Skin of body (tissue), 1 donor: ENCODE measurements at regions not wholly inside any gene's neighbourhood (a gene's known extent, or its start where the extent isn't known, plus 50 kb on each side); places are given as distances from the start of the nearest gene placed in this dataset.
"Not testable (repeated sequence)": the region's sequence is repeated elsewhere in the genome, so short reads cannot be mapped to it uniquely, and the experiment has no call there.

Experiments used
- DNase-seq: peaks from one replicate; lab custom pipeline; 2025; lab: John Stamatoyannopoulos, UW

DNA sequence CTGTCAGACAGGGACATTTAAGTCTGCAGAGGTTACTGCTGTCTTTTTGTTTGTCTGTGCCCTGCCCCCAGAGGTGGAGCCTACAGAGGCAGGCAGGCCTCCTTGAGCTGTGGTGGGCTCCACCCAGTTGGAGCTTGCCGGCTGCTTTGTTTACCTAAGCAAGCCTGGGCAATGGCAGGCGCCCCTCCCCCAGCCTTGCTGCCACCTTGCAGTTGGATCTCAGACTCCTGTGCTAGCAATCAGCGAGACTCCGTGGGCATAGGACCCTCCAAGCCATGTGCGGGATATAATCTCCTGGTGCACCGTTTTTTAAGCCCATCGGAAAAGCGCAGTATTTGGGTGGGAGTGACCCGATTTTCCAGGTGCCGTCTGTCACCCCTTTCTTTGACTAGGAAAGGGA lies 147.0 kb upstream of the ELL2 start:
- not testable (repeated sequence) for DNase-seq

DNA sequence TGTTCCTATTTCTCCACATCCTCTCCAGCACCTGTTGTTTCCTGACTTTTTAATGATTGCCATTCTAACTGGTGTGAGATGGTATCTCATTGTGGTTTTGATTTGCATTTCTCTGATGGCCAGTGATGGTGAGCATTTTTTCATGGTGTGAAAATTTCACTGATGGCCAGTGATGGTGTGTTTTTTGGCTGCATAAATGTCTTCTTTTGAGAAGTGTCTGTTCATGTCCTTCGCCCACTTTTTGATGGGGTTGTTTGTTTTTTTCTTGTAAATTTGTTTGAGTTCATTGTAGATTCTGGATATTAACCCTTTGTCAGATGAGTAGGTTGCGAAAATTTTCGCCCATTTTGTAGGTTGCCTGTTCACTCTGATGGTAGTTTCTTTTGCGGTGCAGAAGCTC lies 142.2 kb upstream of the ELL2 start:
- not testable (repeated sequence) for DNase-seq

DNA sequence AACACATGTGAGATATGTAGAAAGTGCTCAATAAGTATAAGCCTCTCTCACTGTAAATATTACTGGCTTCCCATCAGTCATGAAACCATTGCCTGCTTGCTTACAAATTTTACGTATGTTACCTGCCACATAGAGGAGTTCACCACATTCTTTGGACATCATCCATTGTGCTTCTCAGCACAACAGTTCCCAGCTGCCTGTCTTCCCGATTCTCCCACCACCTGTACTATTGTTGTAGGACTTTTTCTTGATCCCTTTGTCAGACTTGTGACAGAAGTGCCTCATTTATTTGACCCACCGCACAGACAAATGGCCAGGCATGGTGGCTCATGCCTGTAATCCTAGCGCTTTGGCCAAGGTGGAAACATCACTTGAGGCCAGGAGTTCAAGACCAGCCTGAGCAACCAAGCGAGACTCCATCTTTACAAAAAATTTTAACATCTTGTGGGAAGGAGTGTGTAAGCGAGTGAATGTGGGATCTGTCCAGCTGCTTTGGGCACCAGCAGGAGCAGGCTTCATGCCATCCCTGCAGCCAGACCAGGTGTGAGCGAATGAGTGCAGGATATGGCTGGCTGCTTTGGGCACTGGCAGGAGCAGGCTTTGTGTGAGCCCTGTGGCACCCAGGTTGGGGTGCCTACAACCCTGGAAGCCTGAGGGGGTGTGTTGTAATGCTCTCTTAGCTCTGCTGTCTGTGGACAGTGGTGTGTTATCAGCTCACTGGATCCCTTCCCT lies 139.9 kb upstream of the ELL2 start:
- DNase-seq = no peak

DNA sequence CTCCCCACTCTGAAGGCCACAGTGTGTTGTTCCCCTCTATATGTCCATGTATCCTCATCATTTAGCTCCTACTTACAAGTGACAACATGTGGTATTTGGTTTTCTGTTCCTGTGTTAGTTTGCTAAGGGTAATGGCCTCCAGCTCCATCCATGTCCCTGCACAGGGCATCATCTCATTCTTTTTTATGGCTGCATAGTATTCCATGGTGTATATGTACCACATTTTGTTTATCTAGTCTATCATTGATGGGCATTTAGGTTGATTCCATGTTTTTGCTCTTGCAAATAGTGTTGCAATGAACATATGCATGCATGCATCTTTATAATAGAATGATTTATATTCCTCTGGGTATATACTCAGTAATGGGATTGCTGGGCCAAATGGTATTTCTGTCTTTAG lies 135.8 kb upstream of the ELL2 start:
- DNase-seq = not testable (repeated sequence)

DNA sequence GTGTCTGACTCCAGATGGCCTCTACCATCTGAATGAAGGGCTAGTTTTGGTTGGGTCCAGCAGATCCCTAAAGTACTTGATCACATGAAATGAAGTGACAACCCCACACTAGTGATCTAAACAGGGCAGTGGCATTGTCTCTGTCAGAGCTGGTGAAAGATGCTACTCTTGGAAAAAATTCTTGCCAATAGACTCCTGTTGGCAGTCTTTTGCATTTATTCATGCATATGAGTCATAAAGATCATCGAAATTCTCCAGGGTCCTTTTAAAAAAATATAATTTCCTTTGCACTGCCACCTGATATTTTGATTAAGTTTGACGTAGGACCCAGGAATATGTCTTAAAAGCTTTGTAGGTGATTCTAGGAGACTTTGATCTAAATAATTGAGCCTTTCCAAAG lies 135.1 kb upstream of the ELL2 start:
- no peak for DNase-seq

- no peak for DNase-seq
Observed at GRCh38 chr5:96094904-96095303, 133.3 kb upstream of the ELL2 start.

DNA sequence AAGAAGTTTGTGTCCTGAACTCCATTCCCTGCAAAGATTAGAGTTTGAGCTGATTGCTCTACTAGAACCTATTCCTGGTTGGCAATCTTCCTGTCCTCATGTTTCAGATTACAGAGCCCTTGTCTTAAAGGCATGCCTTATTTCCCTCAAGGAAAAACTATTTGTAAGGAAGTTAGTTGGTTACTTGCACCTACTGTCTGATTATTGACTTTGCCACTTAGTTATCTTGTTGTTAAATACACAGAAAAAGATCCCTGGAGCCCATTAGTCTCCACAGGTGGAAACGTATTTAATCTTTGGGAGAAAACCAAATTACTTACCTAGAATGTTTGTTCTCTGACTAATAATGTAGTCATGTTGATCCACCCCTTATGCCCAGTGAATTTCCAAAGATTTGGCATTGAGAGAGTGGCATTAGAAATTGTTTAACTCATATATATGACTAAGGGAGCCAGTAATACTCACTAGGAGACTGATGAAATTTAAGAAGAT lies 132.3 kb upstream of the ELL2 start:
- no peak for DNase-seq

- no peak for DNase-seq
Observed at GRCh38 chr5:96093340-96093739, 131.7 kb upstream of the ELL2 start.

DNA sequence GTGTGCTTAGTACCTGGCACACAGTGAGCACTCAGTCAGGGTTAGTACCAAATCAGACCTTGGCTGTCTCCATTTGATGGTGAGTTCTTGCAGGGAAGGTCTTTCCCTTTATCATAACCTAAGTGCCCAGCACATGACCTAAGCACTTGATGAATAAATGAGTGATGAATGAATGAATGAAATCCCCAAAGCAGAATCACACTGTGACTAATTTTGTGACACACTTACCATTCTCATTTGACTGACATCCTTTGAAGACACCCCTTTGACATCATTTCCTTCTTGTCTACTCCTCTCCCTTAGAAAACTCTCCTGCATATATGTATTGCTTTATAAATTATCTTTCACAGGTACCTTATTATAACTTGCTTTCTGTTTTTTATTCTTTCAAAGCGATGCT lies 130.2 kb upstream of the ELL2 start:
- no peak for DNase-seq

- no peak for DNase-seq
Observed at GRCh38 chr5:96090215-96090614, 128.6 kb upstream of the ELL2 start.

DNA sequence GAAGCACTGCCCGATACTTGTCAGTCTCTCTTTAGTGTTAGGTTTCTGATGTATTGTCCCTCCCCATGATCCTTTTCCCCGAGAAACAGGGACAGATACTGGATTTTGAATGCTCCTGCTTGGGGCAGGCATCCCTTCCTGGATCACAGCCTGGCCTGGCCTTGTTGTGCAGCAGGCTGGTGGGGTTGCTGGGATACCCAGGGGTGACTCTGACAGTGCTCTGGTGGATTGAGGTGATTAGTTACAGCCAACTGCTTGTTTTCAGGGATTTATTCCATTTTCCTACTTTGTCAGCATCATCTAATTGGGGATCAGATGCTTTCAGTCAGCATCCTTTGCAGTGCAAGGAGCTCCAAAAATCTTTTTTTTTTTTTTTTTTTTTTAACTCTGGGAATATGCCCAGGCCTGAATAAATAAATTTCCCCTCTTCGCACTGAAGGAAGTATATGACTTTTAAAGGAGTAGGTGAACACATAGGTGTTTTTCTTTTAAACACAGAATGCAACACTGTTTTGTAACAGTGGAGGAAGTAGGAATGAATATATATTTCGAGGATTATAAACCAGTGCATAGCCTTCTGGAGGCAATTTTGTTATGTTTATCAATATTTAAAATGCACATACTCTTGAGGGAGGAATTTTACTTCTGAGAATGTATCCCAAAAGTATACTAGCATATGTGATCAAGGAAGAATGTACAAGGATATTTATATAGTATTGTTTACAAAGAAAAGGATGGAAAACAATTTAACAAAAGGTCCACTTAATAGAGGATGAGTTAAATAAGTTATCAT lies 127.3 kb upstream of the ELL2 start:
- no peak for DNase-seq

DNA sequence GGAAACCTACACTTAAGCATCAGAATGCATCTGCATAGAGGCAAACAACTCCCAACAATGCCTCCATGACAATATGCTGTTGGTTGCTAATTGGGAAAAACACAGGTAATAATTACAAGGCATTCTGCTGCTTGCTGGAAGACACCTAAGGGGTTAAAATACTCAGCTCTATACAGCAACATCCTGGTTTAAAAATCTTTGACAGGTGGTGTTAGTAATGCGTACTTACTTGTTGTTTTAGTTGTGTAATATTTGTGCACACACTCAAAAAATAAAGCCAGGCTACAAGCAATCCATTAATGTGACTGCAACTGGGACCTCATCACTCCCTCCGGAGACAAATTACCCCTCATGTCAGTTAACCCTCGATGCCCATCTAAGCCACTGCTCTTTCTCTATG lies 126.3 kb upstream of the ELL2 start:
- DNase-seq = no peak

DNA sequence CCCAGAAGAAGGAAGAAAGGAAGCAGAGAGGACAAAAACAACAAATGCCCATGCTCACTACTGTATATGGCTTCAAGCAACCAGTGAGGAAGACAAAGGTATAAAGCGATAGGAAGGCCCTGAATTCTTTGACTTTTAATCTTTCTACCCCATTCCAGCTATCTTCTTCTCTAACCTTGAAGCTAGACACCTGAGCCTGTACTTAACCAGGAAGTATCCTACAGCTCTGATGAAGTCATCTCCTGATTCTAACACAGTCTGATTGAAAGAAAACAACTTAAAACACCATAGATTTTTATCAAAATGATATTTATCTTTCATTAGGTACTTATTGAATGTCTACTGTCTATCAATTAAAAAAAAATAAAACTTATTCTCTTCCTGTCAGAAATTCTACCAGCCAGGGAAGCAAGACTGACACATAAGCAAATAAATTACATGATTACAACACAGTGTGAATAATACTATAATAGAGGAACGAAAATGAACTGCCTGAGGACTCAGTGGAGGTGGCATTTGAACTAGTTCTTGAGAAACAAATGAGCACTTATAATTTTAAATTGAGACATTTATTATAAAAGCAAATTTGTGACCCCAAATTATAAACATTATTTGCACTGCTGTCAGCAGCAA lies 123.3 kb upstream of the ELL2 start:
- no peak for DNase-seq

DNA sequence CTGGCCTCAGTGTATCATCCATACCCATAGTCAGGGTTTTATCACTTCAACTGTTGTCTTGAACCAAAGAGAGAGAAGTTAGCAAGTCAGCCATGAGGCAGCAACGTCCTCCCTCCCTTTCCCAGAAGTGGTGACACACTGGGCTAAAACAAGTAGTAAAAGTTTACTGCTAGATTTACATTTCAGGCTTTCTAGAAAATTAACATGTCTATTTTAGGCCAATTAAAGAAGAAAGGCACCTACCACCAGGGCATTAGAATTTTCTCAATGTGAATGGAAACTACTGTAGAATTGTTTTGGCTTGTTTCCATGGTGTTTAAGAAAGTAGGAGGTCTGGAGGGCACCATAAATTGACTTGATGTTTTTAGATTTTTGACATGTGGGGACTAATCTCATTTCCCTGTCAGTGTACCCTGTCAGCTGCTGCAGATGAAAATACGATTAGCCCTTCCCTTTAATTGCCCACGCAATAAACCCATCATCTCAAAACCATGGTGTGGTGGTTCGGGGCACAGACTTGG lies 121.8 kb upstream of the ELL2 start:
- DNase-seq = no peak

DNA sequence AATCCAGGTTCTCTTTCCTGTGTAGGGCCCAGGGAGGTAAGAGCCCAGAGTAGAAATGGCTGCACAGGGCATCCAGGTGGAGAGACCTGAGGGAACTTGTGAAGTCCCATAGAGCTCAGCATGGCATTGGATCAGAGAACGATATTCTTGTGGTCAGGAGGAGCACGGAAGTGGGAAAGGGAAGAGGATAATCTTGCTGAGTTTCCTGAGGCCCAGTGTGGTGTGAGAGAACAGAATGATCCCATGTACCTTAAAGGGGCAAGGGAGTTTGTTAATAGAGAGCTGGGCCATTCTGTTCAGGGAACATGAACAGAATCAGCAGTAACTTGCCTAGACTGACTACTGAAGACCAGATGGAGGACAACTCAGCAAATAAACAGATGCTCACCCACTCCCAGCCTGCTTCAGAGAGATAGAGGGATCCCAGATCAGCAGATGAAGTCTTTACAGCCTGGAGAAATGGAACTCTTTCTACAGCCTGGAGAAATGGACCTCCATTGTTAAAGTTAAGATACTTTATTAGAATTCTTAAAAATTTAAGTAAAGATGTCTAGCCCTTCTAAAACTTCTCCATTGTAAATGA lies 119.7 kb upstream of the ELL2 start:
- DNase-seq = no peak

DNA sequence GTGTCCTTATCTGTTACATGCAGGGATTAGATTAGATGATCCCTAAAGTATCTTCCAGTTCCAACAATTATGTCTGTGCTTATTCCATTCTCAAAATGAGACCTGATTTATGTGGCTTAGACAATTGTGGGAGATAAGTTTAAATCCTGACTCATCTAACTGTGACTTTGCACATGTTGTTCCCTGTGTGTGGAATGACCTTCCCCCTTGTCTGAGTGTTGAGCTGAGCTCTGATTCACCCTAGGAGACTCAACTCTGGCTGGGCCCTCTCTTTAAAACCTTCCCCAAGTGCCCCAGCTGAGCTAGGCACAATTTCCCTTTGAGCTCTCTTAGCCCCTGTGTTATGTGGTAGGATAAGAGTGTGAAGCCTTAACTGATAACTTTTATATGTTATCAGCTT lies 118.9 kb upstream of the ELL2 start:
- DNase-seq = no peak

- DNase-seq = no peak
Observed at GRCh38 chr5:96079962-96080361, 118.3 kb upstream of the ELL2 start.

DNA sequence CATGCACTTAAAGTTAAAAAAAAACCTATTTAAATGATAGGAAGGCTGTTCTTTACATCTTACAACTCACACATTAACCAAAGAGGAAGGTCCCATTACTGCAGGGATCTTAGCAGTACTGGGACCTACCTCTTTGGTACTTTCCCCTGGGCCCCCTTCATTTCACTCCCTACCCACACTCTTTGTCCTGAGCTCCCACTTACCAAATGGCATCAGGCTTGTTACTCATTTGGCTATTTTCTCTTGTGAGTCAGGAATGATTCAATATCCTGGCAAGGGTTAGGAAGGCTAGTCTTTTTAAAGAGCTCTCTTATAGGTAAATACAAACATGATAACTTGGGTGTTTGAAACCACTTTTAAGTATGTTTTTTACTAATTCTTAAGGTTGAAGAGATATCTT lies 117.4 kb upstream of the ELL2 start:
- DNase-seq = no peak

- DNase-seq = no peak
Observed at GRCh38 chr5:96076451-96076850, 114.8 kb upstream of the ELL2 start.

DNA sequence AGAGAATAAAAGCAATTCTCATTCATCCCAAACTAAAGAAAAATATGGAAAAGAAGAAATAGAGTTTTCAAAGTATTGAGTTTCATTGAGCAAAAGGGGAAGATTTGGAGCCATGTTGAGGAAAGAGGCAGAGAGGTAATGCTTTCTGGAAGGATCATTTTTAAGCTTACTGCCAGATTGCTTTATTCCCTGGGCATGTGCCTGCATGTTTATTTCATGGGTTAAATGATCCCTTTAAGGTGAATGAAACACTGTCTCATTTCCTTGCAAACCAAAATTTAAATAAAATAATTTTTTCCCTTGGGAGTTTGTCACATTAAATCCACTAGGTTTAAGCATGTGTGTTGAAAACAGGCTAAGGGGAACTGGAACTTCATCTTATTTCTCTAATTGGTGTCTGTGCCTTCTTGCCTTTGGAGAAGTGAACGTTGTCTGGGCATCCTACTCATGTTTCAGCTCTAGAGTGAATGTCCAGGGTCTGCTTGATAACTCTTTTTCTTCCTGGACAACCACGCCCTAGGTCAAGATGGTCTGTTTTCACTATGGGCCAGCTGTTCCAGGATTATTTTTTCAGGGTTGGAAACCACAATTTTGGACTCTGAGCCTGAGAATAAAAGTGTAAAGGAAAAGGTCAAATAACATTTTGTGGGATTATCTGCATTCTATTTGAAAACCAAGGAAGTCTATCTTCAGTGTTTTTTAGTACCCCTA lies 114.1 kb upstream of the ELL2 start:
- no peak for DNase-seq

DNA sequence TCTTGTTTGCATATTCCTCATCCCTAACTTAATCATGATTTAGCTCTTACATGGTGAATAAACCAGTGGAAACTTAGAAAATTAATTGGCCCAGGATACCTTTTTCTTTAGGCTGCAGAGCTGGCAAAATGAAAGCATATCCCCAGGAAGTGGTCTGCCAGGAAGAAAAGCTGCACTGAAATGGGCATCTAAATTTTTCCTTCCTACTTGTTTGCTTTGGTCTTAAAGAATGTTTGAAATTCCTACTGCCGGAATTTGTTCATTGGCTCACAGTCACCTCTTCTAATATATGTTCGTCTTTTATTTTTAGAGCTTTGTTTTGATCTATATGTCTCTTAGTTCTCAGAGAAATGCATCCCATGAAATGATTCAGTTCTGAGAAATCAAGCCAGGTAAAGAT lies 113.2 kb upstream of the ELL2 start:
- no peak for DNase-seq
